HEK293 (cell line): ENCODE measurements at regions not wholly inside any gene's neighbourhood (a gene's known extent, or its start where the extent isn't known, plus 50 kb on each side); places are given as distances from the start of the nearest gene placed in this dataset.

ENCODE experiments used
- BCL11A ChIP-seq: fragments of 450-650 bp; formaldehyde crosslinking; IDR thresholded peaks from 2 replicates; pipeline ENCODE4 v1.5.1; 2016; ENCODE audit warnings: low read depth, missing biosample characterization, missing genetic modification characterization
- GFI1B ChIP-seq: fragments of 450-650 bp; formaldehyde crosslinking; IDR thresholded peaks from 2 replicates; pipeline ENCODE4 v1.5.1; 2016; ENCODE audit warnings: missing biosample characterization, missing genetic modification characterization
- INSM2 ChIP-seq: fragments of 450-650 bp; formaldehyde crosslinking; IDR thresholded peaks from 2 replicates; pipeline ENCODE4 v1.5.1; 2016; ENCODE audit warnings: missing biosample characterization, missing genetic modification characterization
- MYNN ChIP-seq: fragments of 450-650 bp; formaldehyde crosslinking; IDR thresholded peaks from 2 replicates; pipeline ENCODE4 v1.5.1; 2016; ENCODE audit warnings: missing biosample characterization, missing genetic modification characterization, borderline replicate concordance
- PRDM1 ChIP-seq: fragments of 450-650 bp; formaldehyde crosslinking; IDR thresholded peaks from 2 replicates; pipeline ENCODE4; 2016; ENCODE audit warnings: missing biosample characterization, missing genetic modification characterization
- SETDB1 ChIP-seq: IDR thresholded peaks from one replicate; pipeline ENCODE4 v1.6.1; 2017; ENCODE audit warnings: mild to moderate bottlenecking, low read length, moderate library complexity, mixed read lengths; ENCODE audit not compliant: insufficient read length
- WT1 ChIP-seq: fragments of 450-650 bp; formaldehyde crosslinking; IDR thresholded peaks from 2 replicates; pipeline ENCODE4 v1.5.1; 2016; ENCODE audit warnings: missing biosample characterization, missing genetic modification characterization
- ZBTB11 ChIP-seq: fragments of 450-650 bp; formaldehyde crosslinking; conservative IDR thresholded peaks from 2 replicates; pipeline ENCODE4 v1.5.1; 2016; ENCODE audit warnings: low read depth, missing biosample characterization, missing genetic modification characterization
- ZBTB17 ChIP-seq: fragments of 450-650 bp; formaldehyde crosslinking; IDR thresholded peaks from 2 replicates; pipeline ENCODE4 v1.5.1; 2016; ENCODE audit warnings: missing biosample characterization, missing genetic modification characterization
- ZBTB26 ChIP-seq: fragments of 450-650 bp; formaldehyde crosslinking; optimal IDR thresholded peaks from 2 replicates; pipeline ENCODE3; 2016; ENCODE audit warnings: missing biosample characterization, mild to moderate bottlenecking, missing genetic modification characterization
- ZBTB7A ChIP-seq: fragments of 450-650 bp; formaldehyde crosslinking; IDR thresholded peaks from 2 replicates; pipeline ENCODE4 v1.5.1; 2016; ENCODE audit warnings: low read depth, missing biosample characterization, missing genetic modification characterization
- ZFHX2 ChIP-seq: fragments of 450-650 bp; formaldehyde crosslinking; conservative IDR thresholded peaks from 2 replicates; pipeline ENCODE4 v1.5.1; 2016; ENCODE audit warnings: missing biosample characterization, missing genetic modification characterization
- ZNF121 ChIP-seq: fragments of 450-650 bp; formaldehyde crosslinking; IDR thresholded peaks from 2 replicates; pipeline ENCODE4 v1.5.1; 2016; ENCODE audit warnings: missing biosample characterization, missing genetic modification characterization
- ZNF184 ChIP-seq: fragments of 450-650 bp; IDR thresholded peaks from 2 replicates; pipeline ENCODE4 v1.5.1; 2018; ENCODE audit warnings: missing biosample characterization, mild to moderate bottlenecking, missing genetic modification characterization
- ZNF19 ChIP-seq: fragments of 450-650 bp; formaldehyde crosslinking; IDR thresholded peaks from 2 replicates; pipeline ENCODE4; 2016; ENCODE audit warnings: missing biosample characterization, missing genetic modification characterization, low read depth
- ZNF211 ChIP-seq: fragments of 450-650 bp; formaldehyde crosslinking; IDR thresholded peaks from 2 replicates; pipeline ENCODE4 v1.5.1; 2016; ENCODE audit warnings: low read depth, missing biosample characterization, missing genetic modification characterization
- ZNF223 ChIP-seq: fragments of 450-650 bp; formaldehyde crosslinking; IDR thresholded peaks from 2 replicates; pipeline ENCODE4 v1.5.1; 2016; ENCODE audit warnings: missing biosample characterization, missing genetic modification characterization
- ZNF530 ChIP-seq: fragments of 450-650 bp; formaldehyde crosslinking; IDR thresholded peaks from 2 replicates; pipeline ENCODE4 v1.5.1; 2016; ENCODE audit warnings: low read depth, missing biosample characterization, missing genetic modification characterization
- ZNF596 ChIP-seq: fragments of 450-650 bp; IDR thresholded peaks from 2 replicates; pipeline ENCODE4 v1.5.0; 2018; ENCODE audit warnings: missing biosample characterization, mild to moderate bottlenecking, missing genetic modification characterization, moderate library complexity
- ZNF610 ChIP-seq: fragments of 450-650 bp; formaldehyde crosslinking; IDR thresholded peaks from 2 replicates; pipeline ENCODE4 v1.5.1; 2016; ENCODE audit warnings: missing biosample characterization, missing genetic modification characterization, borderline replicate concordance
- ZNF654 ChIP-seq: fragments of 450-650 bp; formaldehyde crosslinking; IDR thresholded peaks from 2 replicates; pipeline ENCODE4 v1.5.1; 2016; ENCODE audit warnings: low read depth, missing biosample characterization, missing genetic modification characterization
- ZNF660 ChIP-seq: fragments of 450-650 bp; IDR thresholded peaks from 2 replicates; pipeline ENCODE4 v1.5.1; 2018; ENCODE audit warnings: missing biosample characterization, mild to moderate bottlenecking, missing genetic modification characterization
- ZNF670 ChIP-seq: fragments of 450-650 bp; formaldehyde crosslinking; IDR thresholded peaks from 2 replicates; pipeline ENCODE4 v1.5.1; 2016; ENCODE audit warnings: missing biosample characterization, missing genetic modification characterization, low read depth
- ZNF701 ChIP-seq: fragments of 450-650 bp; formaldehyde crosslinking; IDR thresholded peaks from 2 replicates; pipeline ENCODE4 v1.5.1; 2016; ENCODE audit warnings: missing biosample characterization, missing genetic modification characterization
- ZNF707 ChIP-seq: fragments of 450-650 bp; formaldehyde crosslinking; IDR thresholded peaks from 2 replicates; pipeline ENCODE4 v1.5.1; 2016; ENCODE audit warnings: missing biosample characterization, missing genetic modification characterization
- ZNF785 ChIP-seq: fragments of 450-650 bp; formaldehyde crosslinking; IDR thresholded peaks from 2 replicates; pipeline ENCODE4 v1.5.1; 2016; ENCODE audit warnings: missing biosample characterization, missing genetic modification characterization
- ZSCAN30 ChIP-seq: fragments of 450-650 bp; IDR thresholded peaks from 2 replicates; pipeline ENCODE4 v1.5.1; 2018; ENCODE audit warnings: missing biosample characterization, mild to moderate bottlenecking, missing genetic modification characterization, moderate library complexity
- ZXDB ChIP-seq: fragments of 450-650 bp; formaldehyde crosslinking; IDR thresholded peaks from 2 replicates; pipeline ENCODE4 v1.5.1; 2016; ENCODE audit warnings: missing biosample characterization, missing genetic modification characterization

GRCh38 chr2:57759822-57760300 lies 286.7 kb upstream of the VRK2 start (continued):
- no peak for TF ChIP-seq ZNF707 (tag by site-specific recombination)
- no peak for TF ChIP-seq ZNF223 (tag by site-specific recombination)
- TF ChIP-seq MYNN (tag by site-specific recombination) = no peak
- peak; percentile 41; the same call in 1 of the 2 replicates for TF ChIP-seq ZBTB17 (tag by site-specific recombination)
- no peak for TF ChIP-seq WT1 (tag by site-specific recombination)
- no peak for TF ChIP-seq ZFHX2 (tag by site-specific recombination)
- TF ChIP-seq ZNF530 (tag by site-specific recombination) = no peak
- TF ChIP-seq ZNF660 = 0 out of 2 replicates have a peak, but pooled peaks have one; percentile 15
- TF ChIP-seq ZNF670 (tag by site-specific recombination) = no peak
- TF ChIP-seq ZBTB7A = no peak
- peak; percentile 82 for TF ChIP-seq ZSCAN30 (tag by site-specific recombination)
- no peak for TF ChIP-seq ZNF785 (tag by site-specific recombination)
- TF ChIP-seq ZNF121 (tag by site-specific recombination) = 0 out of 2 replicates have a peak, but pooled peaks have one; percentile 36
- no peak for TF ChIP-seq INSM2 (tag by site-specific recombination)
- no peak for TF ChIP-seq GFI1B (tag by site-specific recombination)
- peak; percentile 97 for TF ChIP-seq ZNF654
- TF ChIP-seq ZXDB = no peak
- TF ChIP-seq ZNF701 (tag by site-specific recombination) = no peak
- no peak for TF ChIP-seq ZNF19 (tag by site-specific recombination)
- no peak for TF ChIP-seq SETDB1
- no peak for TF ChIP-seq ZNF610 (tag by site-specific recombination)
- peak; percentile 87 for TF ChIP-seq ZNF596 (tag by site-specific recombination)
- peak; percentile 71 for TF ChIP-seq PRDM1 (tag by site-specific recombination)
- no peak for TF ChIP-seq BCL11A (tag by site-specific recombination)
- no peak for TF ChIP-seq ZNF184
- TF ChIP-seq ZNF211 = no peak
- TF ChIP-seq ZBTB26 (tag by site-specific recombination) = no peak
- TF ChIP-seq ZBTB11 (tag by site-specific recombination) = no peak
